T follicular helper cell (primary cell): ENCODE measurements at regions not wholly inside any gene's neighbourhood (a gene's known extent, or its start where the extent isn't known, plus 50 kb on each side); places are given as distances from the start of the nearest gene placed in this dataset.

ENCODE experiments used
- DNase-seq: peaks from one replicate; pipeline ENCODE4 v3.0.0-alpha.2; 2020; ENCODE audit warnings: low read depth

- no peak for DNase-seq
Observed at GRCh38 chr2:239710953-239711861, 310.4 kb upstream of the HDAC4 start.

- no peak for DNase-seq
Observed at GRCh38 chr2:239706367-239706766, 305.5 kb upstream of the HDAC4 start.

- DNase-seq, result no peak
Observed at GRCh38 chr2:239704737-239705136, 303.9 kb upstream of the HDAC4 start.

DNA sequence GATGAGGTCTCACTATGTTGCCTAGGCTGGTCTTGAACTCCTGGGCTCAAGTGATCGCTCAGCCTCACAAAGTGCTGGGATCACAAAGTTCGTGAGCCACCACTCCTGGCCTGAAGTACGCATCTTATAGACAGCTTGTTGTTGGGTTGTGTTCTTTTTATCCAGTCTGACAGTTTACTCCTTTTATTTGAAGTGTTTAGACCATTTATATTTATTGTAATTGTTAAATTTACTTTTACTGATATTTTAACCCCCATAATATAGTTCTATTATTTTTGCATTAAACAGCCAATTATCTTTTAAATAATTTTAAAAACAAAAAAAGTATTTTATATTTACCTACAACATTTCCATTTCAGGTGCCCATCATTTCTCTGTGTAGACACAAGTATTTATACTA, 303.0 kb upstream of the HDAC4 start:
- no peak for DNase-seq

GRCh38 chr2:239700686-239701345, 300.0 kb upstream of the HDAC4 start:
- DNase-seq, result no peak

GRCh38 chr2:239697399-239698164, 296.8 kb upstream of the HDAC4 start:
- no peak for DNase-seq

DNA sequence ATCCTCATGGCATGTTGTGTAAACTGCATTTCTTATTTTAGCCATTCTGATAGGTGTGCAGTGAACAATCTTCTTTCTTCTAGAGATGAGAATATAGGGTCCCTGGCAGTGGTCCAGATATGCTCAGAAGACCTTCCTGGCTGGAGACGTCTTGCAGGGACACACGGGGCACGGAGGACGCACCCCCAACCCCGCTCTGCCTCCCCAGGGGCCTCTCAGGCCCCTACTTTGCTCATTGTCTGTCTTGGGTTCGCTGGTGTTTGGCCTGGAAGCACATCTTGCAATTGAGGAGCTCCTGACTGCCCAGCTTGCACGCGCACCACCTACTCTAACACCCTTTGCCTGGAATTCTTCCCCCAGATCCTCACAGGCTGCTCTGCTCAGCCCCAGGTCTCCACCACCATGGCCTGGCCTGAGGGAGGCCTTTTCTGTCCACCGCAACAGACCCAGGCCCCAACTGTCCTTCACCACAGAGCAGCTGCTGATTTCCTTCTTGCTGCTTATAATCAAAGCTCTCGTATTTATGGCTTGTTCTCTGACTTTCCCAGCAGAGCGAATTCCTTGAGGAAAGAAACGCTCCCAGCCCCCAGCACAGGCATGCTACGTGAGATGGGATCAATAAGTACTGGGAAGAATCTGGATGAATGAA, 295.9 kb upstream of the HDAC4 start:
- no peak for DNase-seq

DNA sequence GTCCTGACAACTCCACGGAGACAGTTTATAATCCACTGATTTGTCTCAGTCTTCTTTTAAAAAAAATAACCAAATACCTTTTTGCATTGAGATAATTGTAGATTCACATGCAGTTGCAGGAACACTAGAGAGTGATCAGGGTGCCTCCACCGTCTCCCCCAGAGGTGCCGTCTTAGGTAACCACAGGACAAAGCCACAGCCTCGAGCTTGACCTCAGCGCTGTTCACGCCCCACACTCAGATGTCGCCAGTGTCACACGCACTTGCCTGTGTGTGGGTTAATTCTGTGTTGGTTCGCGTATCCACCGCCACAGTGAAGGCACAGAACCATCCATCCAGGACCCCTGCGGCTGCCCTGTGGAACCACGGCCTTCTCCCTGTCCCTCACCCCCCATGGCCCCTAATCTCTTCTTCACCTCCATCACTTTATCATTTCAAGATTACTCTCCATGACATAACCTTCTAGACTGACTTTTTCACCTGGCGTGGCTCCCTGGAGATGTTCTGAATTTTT, 295.0 kb upstream of the HDAC4 start:
- DNase-seq, result no peak

- DNase-seq, result no peak
Observed at GRCh38 chr2:239695106-239695727, 294.4 kb upstream of the HDAC4 start.

- no peak for DNase-seq
Observed at GRCh38 chr2:239694487-239694886, 293.7 kb upstream of the HDAC4 start.

- no peak for DNase-seq
Observed at GRCh38 chr2:239693761-239694415, 293.1 kb upstream of the HDAC4 start.

DNA sequence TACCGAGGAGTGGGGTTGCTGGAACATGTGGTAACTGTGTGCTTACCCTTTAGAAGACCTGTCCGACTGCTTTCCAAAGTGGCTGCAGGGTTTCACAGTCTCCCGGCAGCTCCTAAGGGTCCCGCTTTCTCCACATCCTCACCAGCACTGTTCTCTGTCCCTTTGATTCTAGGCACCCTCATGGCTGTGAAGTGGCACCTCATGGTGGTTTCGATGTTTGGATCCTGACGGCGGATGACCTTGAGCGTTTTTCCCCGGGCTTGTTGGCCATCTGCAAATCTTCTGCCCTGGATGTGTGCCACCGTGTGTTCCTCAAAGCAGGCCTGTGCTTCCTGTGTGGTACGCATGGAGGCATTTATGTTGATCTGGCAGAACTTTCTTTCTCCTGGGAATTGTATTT, 292.5 kb upstream of the HDAC4 start:
- DNase-seq, result no peak

- no peak for DNase-seq
Observed at GRCh38 chr2:239692919-239693318, 292.1 kb upstream of the HDAC4 start.

DNA sequence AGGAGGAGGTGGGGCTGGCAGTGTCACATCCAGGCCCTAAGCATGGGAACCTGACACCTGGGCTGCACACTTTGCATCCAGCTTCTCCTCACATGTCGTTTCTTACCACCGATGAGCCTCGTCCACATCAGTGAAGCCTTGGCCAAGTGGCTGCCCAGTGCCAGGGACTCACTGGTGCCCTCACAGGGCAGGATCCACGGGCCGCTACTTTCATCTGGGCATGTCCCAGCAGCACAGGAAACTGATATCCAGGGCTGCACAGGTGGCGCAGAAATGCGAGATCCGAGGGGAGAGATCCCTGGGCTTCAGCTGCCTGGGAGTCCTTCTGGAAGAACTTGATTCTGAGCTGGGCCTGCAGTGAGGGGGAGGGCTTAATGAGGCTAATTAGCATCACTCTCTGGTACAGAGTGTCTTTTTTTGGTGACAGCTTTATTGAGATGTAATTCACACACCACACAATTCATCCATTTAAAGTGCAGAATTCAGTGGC, 291.6 kb upstream of the HDAC4 start:
- no peak for DNase-seq

GRCh38 chr2:239691720-239692119, 290.9 kb upstream of the HDAC4 start:
- DNase-seq, result no peak

DNA sequence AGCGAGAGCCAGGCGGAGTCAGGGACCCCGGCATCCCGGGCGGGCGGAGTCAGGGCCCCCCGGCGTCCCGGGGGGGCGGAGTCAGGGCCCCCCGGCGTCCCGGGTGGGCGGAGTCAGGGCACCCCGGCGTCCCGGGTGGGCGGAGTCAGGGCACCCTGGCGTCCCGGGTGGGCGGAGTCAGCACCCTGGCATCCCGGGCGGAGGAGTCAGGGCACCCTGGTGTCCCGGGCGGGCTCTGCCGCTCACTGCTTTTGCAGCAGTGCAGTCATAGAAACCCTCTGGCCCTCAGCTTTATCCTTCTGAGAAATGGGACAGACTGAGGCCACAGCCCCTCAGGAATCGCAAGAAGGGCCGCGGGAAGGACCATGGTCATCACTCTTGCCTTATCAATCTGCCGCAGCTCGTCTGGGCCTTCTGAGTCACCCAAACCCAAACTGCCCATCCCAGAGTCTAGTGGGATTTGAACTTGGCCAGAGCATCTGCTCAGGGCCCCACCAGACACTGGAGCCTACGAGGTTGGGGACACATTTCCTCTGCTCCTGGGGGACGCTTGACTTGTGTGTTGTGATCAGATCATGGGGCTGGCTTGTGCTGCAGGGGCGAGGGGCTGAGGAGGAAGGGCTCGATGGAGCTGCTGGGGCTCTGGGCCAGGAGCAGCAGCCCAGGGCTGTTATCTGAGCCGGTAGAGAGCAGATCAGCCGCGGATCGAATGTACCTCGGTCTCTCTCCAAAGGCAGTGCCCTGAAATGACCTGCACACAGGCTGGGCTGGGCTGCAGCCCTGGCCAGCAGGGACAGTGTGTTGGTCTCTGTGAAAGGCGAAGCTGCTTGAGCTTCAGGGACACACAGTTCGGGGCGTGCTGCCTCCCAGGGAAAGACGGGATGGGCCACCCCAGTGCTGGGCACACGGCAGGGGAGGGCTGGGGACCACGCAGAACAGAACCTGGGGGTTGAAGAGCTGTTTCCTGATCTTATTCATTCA, 290.1 kb upstream of the HDAC4 start:
- DNase-seq, result no peak

DNA sequence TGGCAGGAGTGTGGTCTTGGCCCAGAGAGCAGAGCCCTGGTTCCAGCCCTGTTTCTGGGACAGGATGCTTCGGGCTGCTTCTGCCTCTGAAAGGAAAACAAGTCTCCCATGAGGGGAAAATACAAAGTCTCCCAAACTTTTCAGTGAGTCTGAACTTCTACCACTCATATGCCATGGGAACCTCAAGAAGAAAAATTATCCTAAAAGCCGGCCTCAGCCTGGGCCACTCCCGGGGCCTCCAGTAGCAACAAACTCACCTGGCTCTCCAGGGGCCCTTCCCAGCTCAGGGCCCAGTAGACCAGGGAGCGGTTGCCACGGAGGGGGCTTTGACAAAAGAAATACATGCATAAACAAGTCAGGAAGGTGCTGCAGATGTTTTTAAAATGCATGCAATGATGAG, 289.2 kb upstream of the HDAC4 start:
- DNase-seq, result no peak

DNA sequence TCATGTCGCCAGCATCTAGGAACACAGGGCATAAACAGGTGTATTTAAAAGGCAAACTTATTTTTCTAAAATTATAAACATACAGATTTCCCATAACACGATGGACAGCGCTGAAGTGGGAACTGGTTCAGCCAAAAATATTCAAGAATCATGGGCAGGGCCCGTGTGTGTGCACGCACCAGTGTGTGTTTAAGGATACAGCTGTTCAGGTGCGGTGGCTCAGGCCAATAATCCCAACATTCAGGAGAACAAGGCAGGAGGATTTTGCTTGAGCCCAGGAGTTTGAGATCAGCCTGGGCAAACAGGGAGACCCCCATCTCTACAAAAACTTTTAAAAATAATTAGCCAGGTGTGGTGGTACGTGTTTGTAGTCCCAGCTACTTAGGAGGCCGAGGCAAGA, 288.6 kb upstream of the HDAC4 start:
- DNase-seq, result no peak

GRCh38 chr2:239688840-239689239, 288.0 kb upstream of the HDAC4 start:
- no peak for DNase-seq
